ENCODE measurements at regions not wholly inside any gene's neighbourhood (a gene's known extent, or its start where the extent isn't known, plus 50 kb on each side); places are given as distances from the start of the nearest gene placed in this dataset.

DNA sequence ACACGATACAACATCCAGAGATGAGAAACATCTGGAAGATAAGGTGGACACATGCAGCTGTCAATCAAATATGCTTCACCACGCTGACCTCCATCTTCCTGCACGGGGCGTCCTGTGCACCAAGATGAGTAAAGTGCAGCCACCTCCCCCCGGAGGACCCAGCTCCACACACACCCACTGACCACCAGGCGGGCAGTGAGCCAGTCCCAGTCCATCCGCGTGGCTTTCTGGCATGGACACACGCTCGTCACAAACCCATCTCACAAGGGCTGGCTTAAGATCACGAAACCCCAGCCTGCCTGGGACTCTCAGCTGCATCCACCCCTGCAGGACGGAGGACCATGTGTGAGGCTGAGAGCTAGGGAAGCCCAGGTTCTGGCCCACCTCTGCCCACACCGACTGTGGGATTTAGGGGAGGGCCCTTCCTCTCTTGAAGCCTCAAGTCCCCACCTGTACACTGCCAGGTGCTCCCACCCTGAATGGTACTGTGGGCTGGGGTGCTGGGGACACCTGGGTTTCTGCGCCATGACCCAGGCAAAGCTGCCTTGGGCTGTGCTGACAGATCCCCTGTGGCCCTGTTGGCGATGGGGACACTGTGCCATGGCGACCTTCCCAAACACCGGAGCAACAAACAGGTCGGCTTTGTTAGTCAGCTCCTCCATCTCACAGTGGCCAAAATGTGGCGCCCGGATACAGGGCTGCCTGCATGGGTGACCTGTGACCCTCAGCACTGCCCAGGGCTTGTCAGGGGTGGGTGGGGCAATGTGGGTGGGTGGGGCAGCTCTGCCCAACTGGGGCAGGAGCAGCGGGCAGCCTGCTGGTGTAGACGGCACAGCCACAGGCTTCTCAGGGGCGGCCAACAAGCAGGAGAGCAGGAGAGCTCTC, 629.0 kb downstream of the TBC1D22A start:
- intact Hi-C loops (cut with DNase I) = no loop called here
- no peak for ATAC-seq (ENCODE audit: poor library complexity)

DNA sequence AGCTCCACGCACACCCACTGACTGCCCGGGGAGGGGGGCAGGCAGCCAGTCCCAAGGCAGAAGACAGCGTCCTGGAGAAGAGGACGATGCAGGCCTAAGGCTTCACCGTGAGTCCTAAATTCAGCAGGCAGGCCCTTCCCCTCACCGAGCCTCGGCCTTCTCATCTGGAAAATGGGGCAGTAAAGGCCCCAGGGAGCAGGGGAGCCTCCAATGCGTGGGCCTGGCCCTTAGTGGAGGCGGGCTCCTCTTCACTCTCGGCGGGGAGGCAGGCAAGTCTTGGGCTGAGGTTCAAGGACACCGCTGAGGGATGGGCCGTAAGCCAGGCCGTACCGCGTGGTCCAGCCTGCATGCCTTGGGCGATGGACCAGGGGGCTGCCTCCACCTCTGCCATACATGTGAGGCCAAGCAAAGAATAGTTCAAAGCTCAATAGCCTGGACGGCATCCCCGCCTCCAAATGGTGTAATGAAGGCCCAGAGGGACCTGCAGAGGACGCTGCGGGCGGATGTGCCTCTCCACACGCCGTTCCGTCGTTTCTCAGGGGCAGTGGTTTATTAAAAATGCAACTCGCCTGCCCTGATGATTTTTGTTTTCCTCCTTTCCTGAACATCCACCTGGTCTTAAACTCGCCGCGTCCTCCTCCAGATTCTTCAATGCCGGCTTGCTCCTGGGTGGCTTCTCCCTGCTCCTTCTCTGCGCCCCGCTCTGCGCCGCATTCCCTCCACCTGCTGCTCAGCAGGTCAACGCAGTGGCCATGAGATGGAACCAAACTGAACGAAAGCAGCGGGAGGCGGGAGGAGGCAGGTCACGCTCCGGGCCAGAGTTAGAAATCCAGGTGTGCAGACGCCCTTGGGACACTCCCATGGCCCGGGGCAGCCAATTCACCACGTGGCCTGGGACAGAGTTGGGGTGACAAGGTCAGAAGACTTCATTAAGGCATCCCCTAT, 627.8 kb downstream of the TBC1D22A start:
- intact Hi-C loops (cut with DNase I) = no loop called here
- ATAC-seq (ENCODE audit: poor library complexity) = no peak
- DNase-seq = no peak

More for the DNA sequence above, 629.0 kb downstream of the TBC1D22A start:
- DNase-seq = no peak

GRCh38 chr22:47389201-47389600, 626.8 kb downstream of the TBC1D22A start:
- DNase-seq (no peak), ATAC-seq (ENCODE audit: poor library complexity) (no peak)
- intact Hi-C loops (cut with DNase I) = no loop called here

GRCh38 chr22:47388778-47389177, 626.3 kb downstream of the TBC1D22A start:
- intact Hi-C loops (cut with DNase I) = no loop called here
- DNase-seq = no peak
- no peak for ATAC-seq (ENCODE audit: poor library complexity)

GRCh38 chr22:47388331-47388730, 625.9 kb downstream of the TBC1D22A start:
- no peak for DNase-seq
- ATAC-seq (ENCODE audit: poor library complexity) = no peak

GRCh38 chr22:47386812-47387510, 624.5 kb downstream of the TBC1D22A start:
- ATAC-seq (ENCODE audit: poor library complexity) (no peak), DNase-seq (no peak)
- intact Hi-C loops (cut with DNase I) = no loop called here

More at GRCh38 chr22:47388331-47388730, 625.9 kb downstream of the TBC1D22A start:
- intact Hi-C loops (cut with DNase I) = no loop called here

DNA sequence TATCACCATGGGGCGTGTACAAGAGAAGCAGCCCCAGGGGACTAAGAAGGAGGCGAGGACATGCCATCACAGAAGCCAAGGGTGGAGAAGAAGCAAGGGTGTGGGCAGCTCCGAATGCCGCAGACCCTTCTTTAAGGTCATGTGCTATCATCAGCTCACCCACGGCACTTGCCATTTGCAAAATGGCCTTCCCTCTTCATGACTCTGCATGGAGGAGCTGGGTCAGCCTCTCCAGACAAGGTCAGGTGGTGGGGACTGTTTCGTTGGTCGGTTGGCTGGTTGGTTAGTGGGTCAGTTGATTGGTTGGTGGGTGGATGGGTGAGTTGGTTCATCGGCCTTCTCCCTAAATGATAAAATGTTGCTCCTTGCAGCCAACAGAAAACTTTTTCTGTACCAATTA, 622.5 kb downstream of the TBC1D22A start:
- intact Hi-C loops (cut with DNase I) = no loop called here
- ATAC-seq (ENCODE audit: poor library complexity) (no peak), DNase-seq (no peak)

DNA sequence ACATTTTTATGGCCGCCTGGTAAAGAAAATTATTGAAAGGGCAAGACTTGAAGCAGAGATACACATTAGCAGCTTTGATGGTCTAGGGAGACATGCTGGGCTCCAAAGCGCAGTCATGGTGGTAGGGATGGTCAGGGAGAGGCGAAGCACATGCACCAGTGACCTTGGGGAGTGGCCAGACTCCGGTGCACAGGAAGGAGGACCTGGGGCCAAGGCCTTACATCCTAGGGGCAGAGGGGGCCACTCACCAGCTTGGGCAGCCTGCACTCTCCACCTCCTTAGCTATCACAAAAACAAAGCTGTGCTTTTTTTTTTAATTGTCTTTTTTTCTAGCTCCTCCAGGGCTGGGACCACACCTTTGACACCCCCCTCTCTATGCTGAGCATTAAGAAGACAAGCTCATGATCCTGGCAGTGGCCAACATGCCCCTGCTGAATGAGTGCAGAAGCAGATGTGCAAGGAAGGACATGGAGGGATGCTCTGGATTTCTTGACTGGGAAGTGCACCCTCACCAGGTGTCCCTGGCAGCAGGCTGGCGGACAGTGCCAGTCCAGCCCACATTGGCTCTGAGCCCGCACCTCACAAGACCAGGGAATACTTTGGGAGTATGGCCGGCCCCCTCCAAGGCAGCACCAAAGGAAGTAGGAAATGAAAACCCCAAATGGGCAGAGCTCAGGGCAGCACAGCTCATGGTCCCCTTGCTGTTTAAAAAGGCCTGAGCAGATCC, 619.9 kb downstream of the TBC1D22A start:
- DNase-seq (no peak), ATAC-seq (ENCODE audit: poor library complexity) (no peak)
- intact Hi-C loops (cut with DNase I) = no loop called here

GRCh38 chr22:47381240-47381639, 618.8 kb downstream of the TBC1D22A start:
- DNase-seq = no peak

DNA sequence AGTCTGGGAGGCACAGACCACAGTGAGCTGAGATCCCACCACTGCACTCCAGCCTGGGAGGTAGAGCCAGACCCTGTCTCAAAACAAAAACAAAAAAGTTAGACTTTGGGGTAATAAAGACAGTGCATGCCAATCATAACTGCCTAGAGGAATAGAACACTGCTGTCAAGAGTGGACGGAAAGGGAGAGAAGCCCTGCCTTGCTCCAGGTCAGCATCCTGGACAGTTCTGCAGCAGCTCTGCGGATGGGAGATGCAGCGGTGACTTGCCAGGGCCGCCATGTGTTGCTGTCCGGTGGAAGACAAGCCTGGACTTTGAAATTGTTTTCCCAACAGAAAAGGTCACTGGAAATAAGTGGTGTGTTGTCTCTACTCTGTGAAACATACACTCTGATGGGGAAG, 618.2 kb downstream of the TBC1D22A start:
- ATAC-seq (ENCODE audit: poor library complexity) = no peak
- intact Hi-C loops (cut with DNase I) = no loop called here
- DNase-seq = no peak

More at GRCh38 chr22:47381240-47381639, 618.8 kb downstream of the TBC1D22A start:
- ATAC-seq (ENCODE audit: poor library complexity) = no peak
- intact Hi-C loops (cut with DNase I) = no loop called here

- DNase-seq (no peak), ATAC-seq (ENCODE audit: poor library complexity) (no peak)
- intact Hi-C loops (cut with DNase I) = no loop called here
Observed at GRCh38 chr22:47379037-47379436, 616.6 kb downstream of the TBC1D22A start.

DNA sequence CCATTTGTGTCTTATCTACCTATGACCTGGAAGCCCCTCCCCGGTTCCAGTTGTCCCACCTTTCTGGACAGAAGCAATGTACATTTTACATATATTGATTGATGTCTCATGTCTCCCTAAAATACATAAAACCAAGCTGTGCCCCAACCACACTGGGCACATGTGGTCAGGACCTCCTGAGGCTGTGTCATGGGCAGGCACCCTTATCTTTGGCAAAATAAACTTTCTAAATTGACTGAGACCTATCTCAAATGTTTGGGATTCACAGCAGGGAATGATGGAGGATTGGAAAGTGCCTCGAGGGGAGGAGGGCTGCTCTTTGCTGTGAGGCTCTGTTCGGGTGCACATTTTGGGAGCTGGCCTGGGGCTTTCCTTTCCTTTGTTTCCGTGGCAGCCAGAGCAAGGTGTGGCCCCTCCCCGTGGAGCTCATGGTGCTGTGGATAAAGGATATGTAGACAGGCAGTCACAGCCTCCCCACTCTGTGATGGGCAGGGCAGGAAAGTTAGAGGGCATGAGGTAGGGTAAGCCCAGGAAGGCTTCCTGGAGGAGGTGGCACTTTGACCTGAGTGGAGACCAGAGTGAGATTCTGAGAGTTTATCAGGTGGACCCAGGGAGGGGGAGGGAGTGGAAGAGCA, 615.6 kb downstream of the TBC1D22A start:
- intact Hi-C loops (cut with DNase I) = no loop called here
- no peak for ATAC-seq (ENCODE audit: poor library complexity)
- no peak for DNase-seq

GRCh38 chr22:47376901-47377505, 614.6 kb downstream of the TBC1D22A start:
- intact Hi-C loops (cut with DNase I) = no loop called here
- ATAC-seq (ENCODE audit: poor library complexity) (no peak), DNase-seq (no peak)

GRCh38 chr22:47376322-47376700, 613.9 kb downstream of the TBC1D22A start:
- DNase-seq (no peak), ATAC-seq (ENCODE audit: poor library complexity) (no peak)
- intact Hi-C loops (cut with DNase I) = no loop called here

DNA sequence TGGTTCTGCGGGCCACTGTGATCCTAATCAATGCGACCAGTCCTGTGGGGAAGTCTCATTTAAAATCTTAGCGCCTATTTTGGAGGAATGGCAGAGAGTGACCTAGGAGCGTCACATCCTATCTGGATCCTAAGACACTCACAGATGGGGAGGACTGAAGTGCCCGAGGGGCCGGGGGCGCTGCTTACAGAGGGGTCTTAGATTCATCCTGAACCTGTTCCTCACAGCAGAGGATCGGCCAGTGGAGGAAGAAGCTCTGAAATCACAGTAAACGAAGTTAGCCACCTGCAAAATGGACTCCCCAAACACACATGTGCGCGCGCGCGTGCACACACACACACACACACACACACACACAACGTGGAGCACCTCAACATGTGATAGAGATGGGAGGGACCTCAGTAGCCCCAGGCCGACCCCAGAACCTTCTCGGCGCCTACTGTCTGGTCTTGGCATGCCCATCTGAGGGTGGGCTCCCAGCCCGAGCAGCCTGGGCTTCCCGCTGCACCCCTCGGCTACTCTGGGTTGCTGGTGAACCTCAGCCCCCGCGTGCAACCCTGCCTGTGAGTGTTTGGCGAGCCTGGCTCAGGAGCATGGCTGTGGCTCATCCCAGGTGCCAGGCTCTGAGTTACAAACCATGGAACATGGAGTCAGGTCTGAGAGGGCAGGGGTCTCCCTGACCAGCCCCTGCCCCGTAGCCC, 613.3 kb downstream of the TBC1D22A start:
- DNase-seq (no peak), ATAC-seq (ENCODE audit: poor library complexity) (no peak)
- intact Hi-C loops (cut with DNase I) = no loop called here

DNA sequence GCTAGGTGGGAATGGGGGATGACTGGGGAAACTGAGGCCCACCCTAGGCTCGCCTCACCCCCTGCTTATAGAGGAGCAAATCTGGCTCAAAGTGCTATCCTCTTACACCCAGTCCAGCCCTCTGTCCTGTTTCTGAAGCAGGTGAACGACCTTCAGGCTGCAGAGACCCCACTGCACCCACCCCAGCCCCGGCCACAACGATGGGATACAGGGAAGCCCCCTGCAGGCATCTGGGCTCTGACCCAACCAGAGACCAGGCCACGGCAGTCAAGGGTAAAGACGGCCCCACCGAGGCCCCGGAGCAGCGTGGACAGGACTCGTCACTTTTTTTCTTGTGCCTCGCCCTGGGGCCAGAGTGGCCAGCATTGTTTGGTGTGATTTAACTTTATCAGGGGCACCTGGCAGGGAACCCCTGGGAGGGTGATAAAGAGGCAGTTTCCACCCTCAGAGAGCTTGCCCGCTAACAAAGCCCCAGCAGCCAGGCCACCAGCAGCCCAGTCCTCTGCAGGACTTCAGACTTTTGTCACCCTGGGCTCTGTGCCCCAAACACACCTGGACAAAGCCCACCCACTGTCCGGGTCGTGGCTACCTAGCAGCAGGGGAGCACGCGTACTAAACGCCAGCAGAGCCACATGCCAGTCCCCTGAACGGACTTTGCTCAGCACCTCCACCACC, 612.6 kb downstream of the TBC1D22A start:
- intact Hi-C loops (cut with DNase I) = no loop called here
- DNase-seq (no peak), ATAC-seq (ENCODE audit: poor library complexity) (no peak)
